ENCODE measurements at regions not wholly inside any gene's neighbourhood (a gene's known extent, or its start where the extent isn't known, plus 50 kb on each side); places are given as distances from the start of the nearest gene placed in this dataset.
"Not testable (repeated sequence)": the region's sequence is repeated elsewhere in the genome, so short reads cannot be mapped to it uniquely, and the experiment has no call there.

GRCh38 chr3:137116619-137117018 lies 158.8 kb downstream of the IL20RB start:
- DNase-seq (ENCODE audit: low read depth), result no peak

DNA sequence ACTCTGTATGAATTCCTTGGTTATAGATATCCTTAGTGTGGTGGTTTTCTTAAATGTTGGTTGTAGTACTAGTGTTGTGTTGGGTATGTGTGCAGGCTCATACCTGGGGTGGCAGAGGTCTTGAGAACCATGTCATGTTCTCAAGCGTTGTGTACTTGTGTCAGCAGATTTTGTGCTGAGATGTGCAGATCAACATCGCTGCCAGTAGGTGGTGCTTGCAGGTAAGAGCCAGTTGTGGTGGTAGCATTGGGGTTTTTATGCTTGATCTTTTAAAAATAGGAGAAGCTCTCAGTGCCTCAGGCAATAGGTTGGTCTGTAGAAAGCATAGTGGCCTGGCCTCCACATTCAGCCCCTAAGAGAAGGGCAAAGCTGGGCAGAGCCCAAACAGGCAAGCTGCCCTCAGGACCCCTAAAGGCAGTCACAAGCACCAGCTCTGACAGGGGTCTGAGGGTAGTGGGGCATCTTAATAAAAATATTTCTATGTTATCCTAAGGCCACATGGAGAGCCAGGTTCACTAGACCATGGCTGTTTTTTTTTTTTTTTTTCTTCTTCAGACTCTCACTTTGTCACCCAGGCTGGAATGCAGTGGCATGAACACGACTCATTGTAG lies 164.0 kb downstream of the IL20RB start:
- DNase-seq (ENCODE audit: low read depth), result peak; percentile 6

DNA sequence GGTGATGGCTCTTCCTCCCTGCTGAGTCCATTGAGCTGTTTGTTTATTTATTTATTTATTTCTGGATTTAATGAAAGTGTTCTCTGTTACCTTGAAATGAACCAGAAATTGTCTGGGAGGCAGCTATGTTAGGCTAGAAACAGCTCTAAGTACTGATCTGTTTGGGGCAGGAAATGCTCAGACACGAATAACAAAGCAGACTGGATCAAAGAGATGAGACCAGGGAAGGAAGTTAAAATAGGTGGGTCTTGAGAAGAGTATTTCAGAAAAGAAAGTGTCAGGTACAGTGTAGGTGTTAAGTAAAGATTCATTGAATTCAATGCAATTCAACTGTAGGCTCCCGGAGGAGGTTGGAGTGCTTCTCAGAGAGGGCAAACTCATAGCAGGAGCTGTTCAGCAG lies 173.3 kb downstream of the IL20RB start:
- no peak for DNase-seq (ENCODE audit: low read depth)

DNA sequence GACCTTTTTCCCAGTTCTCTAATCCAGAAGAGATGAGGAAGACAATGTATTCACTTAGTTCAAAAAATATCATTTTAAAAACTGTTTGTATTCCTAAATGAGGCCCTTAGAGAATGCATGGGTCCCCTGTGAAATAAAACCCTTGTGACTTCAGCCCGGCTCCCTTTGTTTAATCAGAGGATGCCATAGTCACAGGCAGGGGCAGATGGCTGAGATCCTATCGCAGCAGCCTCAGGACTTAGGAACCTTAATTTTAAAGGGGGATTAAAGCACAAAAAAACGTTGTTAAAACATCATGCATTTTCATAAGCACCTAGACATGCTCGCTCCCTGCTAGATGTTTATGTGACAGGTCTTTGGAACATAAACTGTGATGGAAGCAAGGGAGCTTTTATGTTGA lies 176.6 kb downstream of the IL20RB start:
- DNase-seq (ENCODE audit: low read depth), result no peak

GRCh38 chr3:137148406-137148805 lies 190.6 kb downstream of the IL20RB start:
- no peak for DNase-seq (ENCODE audit: low read depth)

GRCh38 chr3:137148917-137149316 lies 191.1 kb downstream of the IL20RB start:
- no peak for DNase-seq (ENCODE audit: low read depth)

DNA sequence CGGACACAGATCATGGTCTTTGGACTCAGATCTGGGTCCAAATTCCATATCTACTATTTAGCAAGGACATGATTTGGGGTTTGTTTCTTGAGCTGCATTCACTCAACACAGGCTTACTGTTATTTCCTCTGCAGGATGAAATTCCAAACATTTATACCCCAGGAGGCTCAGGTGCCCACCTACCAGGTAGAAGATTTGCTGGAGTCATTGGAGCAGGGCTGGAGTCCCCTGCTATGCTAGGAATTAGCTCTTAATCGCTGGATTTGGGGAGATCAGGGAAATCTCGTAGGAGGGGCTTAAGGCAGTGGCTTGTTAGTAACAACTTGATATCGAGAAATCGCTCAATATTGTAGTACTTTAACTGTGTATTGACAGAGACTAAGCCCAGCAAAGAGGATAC lies 193.0 kb downstream of the IL20RB start:
- no peak for DNase-seq (ENCODE audit: low read depth)

- DNase-seq (ENCODE audit: low read depth), result not testable (repeated sequence)
Measured at GRCh38 chr3:137153046-137153445, 195.3 kb downstream of the IL20RB start.

DNA sequence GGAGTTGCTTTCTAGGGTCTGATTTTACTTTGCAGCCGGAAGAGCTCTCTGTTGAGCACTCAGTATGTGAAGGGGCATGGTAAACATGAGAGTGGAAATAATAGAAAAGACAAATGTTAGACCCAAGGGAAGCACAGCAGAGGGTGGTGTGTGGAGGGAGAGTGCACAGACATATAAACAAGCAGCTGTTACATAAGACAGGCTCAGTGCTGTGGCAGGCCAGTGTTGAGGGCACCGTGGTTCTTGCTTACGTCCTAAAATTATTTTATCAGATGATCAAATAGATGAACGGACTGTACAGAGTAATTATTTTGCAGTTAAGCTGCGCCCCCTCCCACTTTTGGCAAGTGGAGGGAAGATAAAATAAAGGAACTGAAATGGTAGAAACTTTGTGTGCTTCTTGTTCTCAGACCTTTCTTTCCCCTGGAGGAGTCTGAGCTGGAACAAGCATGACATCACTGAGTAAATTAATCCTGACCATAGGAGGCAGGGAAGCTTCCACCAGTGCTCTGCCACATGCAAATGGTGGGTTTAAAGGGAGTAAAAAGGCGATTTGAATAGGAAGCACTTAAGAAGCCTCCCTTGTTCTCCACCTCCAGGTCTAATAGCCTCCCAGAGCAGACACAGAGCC lies 205.6 kb downstream of the IL20RB start:
- DNase-seq (ENCODE audit: low read depth), result no peak

GRCh38 chr3:137163958-137164357 lies 206.2 kb downstream of the IL20RB start:
- DNase-seq (ENCODE audit: low read depth), result no peak

DNA sequence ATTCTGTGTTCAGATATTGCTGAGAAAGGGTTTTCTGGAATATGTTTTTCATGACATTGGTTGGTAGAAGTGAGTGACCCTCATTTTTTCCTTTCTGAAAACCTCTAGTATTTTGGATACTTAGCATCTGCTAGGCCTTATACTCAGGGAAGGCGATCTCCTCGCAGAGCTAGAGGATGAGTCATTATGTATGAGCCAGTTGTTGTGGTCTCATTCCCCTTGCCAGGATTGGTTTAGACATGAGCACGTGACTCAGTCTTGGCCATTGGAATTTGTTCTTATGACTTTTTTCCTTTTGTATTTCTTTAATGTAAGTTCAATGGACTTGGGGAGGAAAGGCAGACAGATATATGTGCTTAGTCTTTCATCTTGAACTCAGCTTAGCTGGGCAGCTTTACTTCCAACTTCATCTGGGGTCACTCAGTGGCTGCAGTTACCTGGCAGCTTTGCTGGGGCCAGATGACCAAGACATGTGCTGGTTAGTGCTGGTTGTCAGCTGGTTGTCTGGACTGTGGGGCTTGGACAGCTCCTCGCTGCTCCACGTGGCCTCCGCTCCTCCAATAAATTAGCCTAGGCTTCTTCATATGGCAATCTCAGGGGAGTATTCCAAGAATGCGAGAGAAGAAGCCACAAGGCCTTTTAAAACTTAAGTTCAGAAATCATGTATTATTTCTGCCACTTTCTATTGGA lies 207.5 kb downstream of the IL20RB start:
- DNase-seq (ENCODE audit: low read depth), result no peak

DNA sequence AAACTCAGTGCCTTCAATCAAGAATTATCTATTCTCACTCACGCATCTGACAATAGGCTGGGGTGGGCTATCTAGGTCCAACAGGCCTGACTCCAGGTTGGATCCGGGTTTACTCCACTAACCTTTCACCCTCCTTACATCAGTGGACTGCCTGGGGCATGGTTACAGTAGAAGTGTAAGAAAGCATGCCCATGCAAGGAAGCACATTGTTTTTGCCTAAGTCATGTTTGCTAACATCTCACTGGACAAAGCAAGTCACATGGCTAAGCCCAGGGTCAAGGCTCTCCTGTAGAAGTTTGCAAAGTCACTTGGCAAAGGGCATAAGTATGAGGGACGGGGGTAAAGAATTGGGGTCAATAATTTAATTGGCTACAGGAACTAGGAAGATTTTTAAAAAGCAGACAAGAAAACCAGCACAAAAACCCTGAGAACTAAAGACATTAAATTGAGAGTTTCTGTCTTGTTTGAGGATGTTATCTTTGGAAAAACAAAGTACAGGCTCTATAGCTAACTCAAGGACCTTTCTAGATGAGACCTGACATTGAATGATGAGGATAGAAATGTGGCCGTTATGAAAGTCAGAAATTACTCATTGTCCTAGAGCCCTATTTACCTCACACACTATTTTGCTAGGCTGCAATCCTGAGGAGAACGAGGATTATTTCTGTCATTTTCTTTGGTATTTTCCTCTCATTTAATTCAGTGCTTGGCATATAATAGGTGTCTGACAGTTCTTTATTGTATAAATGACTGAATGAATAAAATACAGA lies 214.2 kb downstream of the IL20RB start:
- DNase-seq (ENCODE audit: low read depth), result no peak

DNA sequence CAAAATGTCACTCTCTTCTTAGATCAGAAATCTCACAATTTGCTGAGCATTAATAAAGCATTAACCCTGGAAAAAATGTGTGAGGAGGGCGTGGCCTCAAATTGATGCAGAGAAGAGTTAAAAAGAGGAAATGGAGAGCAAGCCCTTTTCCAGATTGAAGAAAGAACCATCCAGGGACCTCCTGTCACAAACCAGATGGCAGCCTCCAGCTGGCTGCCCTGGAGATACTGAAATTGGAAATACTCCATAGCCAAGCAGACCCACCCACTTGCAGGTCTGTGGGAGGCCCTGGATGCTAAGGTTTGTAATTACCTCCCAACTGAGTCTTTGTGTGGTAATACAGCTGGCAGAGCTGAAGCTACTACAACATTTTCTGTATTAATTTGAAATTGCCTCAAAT lies 214.9 kb downstream of the IL20RB start:
- DNase-seq (ENCODE audit: low read depth), result no peak

DNA sequence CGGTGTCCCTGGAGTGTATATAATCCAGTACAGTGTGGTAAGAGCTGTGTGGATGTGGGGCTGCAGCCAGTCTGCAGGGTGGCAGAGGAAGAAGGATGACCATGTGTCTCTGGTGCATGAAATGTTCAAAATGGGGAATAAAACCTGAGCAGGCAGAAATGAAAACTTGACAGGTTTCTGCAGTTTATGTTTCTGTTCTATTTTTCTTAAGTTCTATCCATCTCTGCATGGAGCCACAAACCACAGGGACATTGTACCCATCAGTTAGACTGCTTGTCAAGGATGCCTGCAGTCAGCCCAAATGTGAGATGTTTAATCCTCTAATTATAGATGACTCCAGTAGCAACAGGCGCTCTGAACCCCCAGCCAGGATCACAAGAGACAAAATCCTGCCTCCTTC lies 216.7 kb downstream of the IL20RB start:
- DNase-seq (ENCODE audit: low read depth), result no peak

GRCh38 chr3:137180220-137180619 lies 222.4 kb downstream of the IL20RB start:
- no peak for DNase-seq (ENCODE audit: low read depth)

GRCh38 chr3:137191133-137191923 lies 233.5 kb downstream of the IL20RB start:
- no peak for DNase-seq (ENCODE audit: low read depth)

DNA sequence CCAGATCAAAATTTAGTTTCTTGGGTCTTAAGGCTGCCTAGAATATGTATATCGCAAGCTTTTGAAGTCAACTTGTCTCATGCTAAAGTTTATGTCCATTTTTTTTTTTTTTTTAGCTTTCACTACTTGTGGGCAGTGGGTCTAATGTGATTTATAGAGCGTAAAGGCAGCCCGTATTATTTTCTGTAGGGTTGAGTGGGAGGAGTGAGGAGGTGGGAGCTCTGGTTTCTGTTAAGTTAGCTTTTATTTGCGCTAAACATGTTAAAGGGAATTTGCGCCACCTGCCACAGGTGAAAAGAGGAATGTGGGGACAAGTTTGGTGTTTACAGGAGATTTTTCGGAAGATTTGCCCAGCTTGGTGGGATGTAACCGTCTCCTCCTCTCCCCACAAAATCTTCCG lies 234.2 kb downstream of the IL20RB start:
- DNase-seq (ENCODE audit: low read depth), result no peak

- DNase-seq (ENCODE audit: low read depth), result no peak
Measured at GRCh38 chr3:137194301-137194700, 236.5 kb downstream of the IL20RB start.

DNA sequence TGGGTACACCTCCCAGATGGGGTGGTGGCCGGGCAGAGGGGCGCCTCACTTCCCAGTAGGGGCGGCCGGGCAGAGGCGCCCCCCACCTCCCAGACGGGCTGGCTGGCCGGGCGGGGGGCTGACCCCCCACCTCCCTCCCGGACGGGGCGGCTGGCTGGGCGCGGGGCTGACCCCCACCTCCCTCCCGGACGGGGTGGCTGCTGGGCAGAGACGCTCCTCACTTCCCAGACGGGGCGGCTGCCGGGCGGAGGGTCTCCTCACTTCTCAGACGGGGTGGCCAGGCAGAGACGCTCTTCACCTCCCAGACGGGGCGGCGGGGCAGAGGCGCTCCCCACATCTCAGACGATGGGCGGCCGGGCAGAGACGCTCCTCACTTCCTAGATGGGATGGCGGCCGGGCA lies 240.6 kb downstream of the IL20RB start:
- DNase-seq (ENCODE audit: low read depth), result not testable (repeated sequence)

DNA sequence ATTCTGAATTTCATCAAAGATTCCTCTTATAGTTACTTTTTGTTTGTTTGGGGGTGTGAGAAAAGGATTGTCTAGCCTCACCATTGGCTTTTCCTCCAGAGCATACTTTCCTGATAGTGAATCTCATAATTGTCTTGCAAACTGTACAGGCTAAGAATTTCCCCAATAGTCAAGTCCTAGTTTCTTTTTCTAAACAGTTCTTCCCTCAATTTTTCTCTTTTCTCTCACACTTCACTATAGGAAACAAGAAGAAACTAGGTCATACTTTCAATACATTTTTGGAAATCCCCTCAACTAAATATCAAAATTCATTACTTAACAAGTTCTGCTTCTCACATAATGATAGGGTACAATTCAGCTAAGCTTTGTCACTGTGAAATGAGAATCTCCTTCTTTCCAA lies 241.9 kb downstream of the IL20RB start:
- DNase-seq (ENCODE audit: low read depth), result no peak

DNA sequence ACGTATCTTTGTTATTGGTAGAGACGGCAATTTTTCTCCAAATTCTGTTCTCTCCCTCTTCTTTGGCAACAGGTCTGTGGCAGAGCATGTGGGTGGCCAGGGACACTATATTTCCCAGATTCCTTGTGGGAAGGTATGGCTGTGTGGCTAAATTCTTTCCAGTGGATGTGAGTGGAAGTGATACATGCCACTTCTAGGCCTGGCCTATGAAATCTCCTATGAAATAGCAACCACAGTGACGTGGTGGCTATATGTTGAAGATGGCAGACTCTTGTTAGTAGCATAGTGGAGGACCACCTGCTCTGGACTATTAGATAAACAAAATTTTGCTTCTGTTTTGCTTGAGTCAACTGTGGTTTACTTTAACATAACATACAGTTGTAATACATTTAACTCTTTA lies 243.3 kb downstream of the IL20RB start:
- DNase-seq (ENCODE audit: low read depth), result no peak

- DNase-seq (ENCODE audit: low read depth), result no peak
Measured at GRCh38 chr3:137202941-137203340, 245.2 kb downstream of the IL20RB start.
